HepG2 (cell line): ENCODE measurements at regions not wholly inside any gene's neighbourhood (a gene's known extent, or its start where the extent isn't known, plus 50 kb on each side); places are given as distances from the start of the nearest gene placed in this dataset.

ENCODE experiments used
- ATAC-seq: fragments of 200-7000 bp; cut with Tn5 transposase; 3 replicates; pipeline ENCODE4 v1.9.1; 2020; ENCODE audit warnings: mild to moderate bottlenecking, moderate library complexity
- BruUV-seq: library from RNA; stranded (reverse); fragments of 400-500 nt; replicated peaks from 2 replicates; lab custom pipeline; 2021; lab: Mats Ljungman, UMichigan
- CTCF ChIA-PET: fragments of 300-600 bp; formaldehyde crosslinking; extraction: SDS; loops from one replicate; lab custom pipeline; 2021; ENCODE audit warnings: low total read pairs, inconsistent platforms, low intra/inter-chr PET ratio; lab: Yijun Ruan, JAX
- POLR2A ChIA-PET: fragments of 350-600 bp; sonication (Branson Sonifier 250); formaldehyde crosslinking; loops from one replicate; lab custom pipeline; 2020; ENCODE audit warnings: antibody characterized with exemption, inconsistent platforms; lab: Yijun Ruan, JAX
- DNase-seq: peaks from one replicate; pipeline ENCODE4 v3.0.0-alpha.2; 2015; ENCODE audit warnings: low spot score
- FAIRE-seq: peaks from 3 replicates; lab custom pipeline; 2011; peaks lifted over from hg19 to GRCh38; lab: Jason Lieb, UNC
- H2AFZ ChIP-seq: one replicate; pipeline ENCODE4 v1.6.1; 2011; ENCODE audit warnings: low read length, inconsistent platforms
- H3K27ac ChIP-seq: fragments of 300-600 bp; 3 replicates; pipeline ENCODE4 v1.8.0; 2011; ENCODE audit warnings: mixed run types, mild to moderate bottlenecking, mixed read lengths, low read length, inconsistent platforms; ENCODE audit not compliant: insufficient read depth; ENCODE audit errors: extremely low read length
- H3K27me3 ChIP-seq, 2 experiments: fragments of 200-600 bp in 1 of 2; 2 replicates in 1 of 2; 3 replicates in 1 of 2; pipeline versions ENCODE4 v1.6.0 to v1.8.0; 2011; ENCODE audit warnings: low read length in 2 of 2, mild to moderate bottlenecking in 2 of 2, moderate library complexity in 2 of 2, inconsistent platforms in 1 of 2; ENCODE audit not compliant: insufficient read depth in 2 of 2, control insufficient read depth in 1 of 2
- H3K36me3 ChIP-seq, 2 experiments: fragments of 200-600 bp in 1 of 2; replicated peaks in 1 of 2; 2 replicates in 1 of 2; 3 replicates in 1 of 2; pipeline versions ENCODE4 v1.5.1 to v1.8.0; 2011; ENCODE audit warnings: low read length in 2 of 2, inconsistent platforms in 1 of 2; ENCODE audit not compliant: insufficient read depth in 2 of 2, control insufficient read depth in 1 of 2
- H3K4me1 ChIP-seq: 2 replicates; pipeline ENCODE4 v1.5.1; 2012; ENCODE audit warnings: low read length, inconsistent platforms; ENCODE audit not compliant: insufficient read depth
- H3K4me2 ChIP-seq: 2 replicates; pipeline ENCODE4 v1.6.0; 2011; ENCODE audit warnings: low read depth, low read length, inconsistent platforms
- H3K4me3 ChIP-seq, 3 experiments: fragments of 200-600 bp in 1 of 3; sonication (generic), shearing (Covaris generic) in 1 of 3; replicated peaks in 1 of 3; 2 replicates each; pipeline ENCODE4 v1.5.1; 2011 to 2016; ENCODE audit warnings: low read length in 3 of 3, inconsistent platforms in 2 of 3, low read depth in 2 of 3, mild to moderate bottlenecking in 2 of 3, control low read depth in 1 of 3, mixed read lengths in 1 of 3; ENCODE audit not compliant: insufficient read depth in 1 of 3
- H3K79me2 ChIP-seq: one replicate; pipeline ENCODE4 v1.6.1; 2011; ENCODE audit warnings: low read length, inconsistent platforms; ENCODE audit not compliant: insufficient read depth
- H3K9ac ChIP-seq: 2 replicates; pipeline ENCODE4 v1.6.0; 2011; ENCODE audit warnings: mild to moderate bottlenecking, low read depth, low read length, inconsistent platforms; ENCODE audit not compliant: insufficient read depth
- H3K9me3 ChIP-seq: 2 replicates; pipeline ENCODE4 v1.5.1; 2012; ENCODE audit warnings: mild to moderate bottlenecking, low read length
- H4K20me1 ChIP-seq: 2 replicates; pipeline ENCODE4 v1.6.0; 2011; ENCODE audit warnings: inconsistent platforms, mild to moderate bottlenecking, low read length, moderate library complexity; ENCODE audit not compliant: insufficient read depth
- AGO1 ChIP-seq: fragments of 200-400 bp; formaldehyde crosslinking; IDR thresholded peaks from 2 replicates; pipeline ENCODE4 v1.6.1; 2017; ENCODE audit warnings: mild to moderate bottlenecking, low read depth, low read length, moderate library complexity; ENCODE audit not compliant: poor library complexity, severe bottlenecking
- CBX2 ChIP-seq, 2 experiments: fragments of 200-600 bp in 1 of 2; sonication (generic); formaldehyde crosslinking in 1 of 2; IDR thresholded peaks; 2 replicates each; pipeline versions ENCODE4 v1.7.0 to v1.8.1; 2018 to 2022; ENCODE audit warnings: low read depth in 2 of 2, low read length in 1 of 2, mild to moderate bottlenecking in 1 of 2, missing genetic modification reagents in 1 of 2
- KMT2B ChIP-seq: IDR thresholded peaks from 2 replicates; pipeline ENCODE4 v1.6.1; 2016; ENCODE audit warnings: missing genetic modification reagents, missing compliant biosample characterization
- NCOA2 ChIP-seq: sonication (generic); formaldehyde crosslinking; IDR thresholded peaks from 2 replicates; pipeline ENCODE4 v1.8.0; 2022; ENCODE audit warnings: inconsistent platforms
- NR2F1 ChIP-seq, 2 experiments: fragments of 450-650 bp in 1 of 2; formaldehyde crosslinking in 1 of 2; IDR thresholded peaks; 2 replicates each; pipeline versions ENCODE4 v1.5.0 to v1.6.1; 2016 to 2020; ENCODE audit warnings: mild to moderate bottlenecking in 1 of 2, missing compliant biosample characterization in 1 of 2, missing genetic modification reagents in 1 of 2, moderate library complexity in 1 of 2
- NR2F6 ChIP-seq, 2 experiments: IDR thresholded peaks; 2 replicates each; pipeline ENCODE4 v1.6.1; 2016; ENCODE audit warnings: antibody characterized with exemption in 1 of 2, mild to moderate bottlenecking in 1 of 2
- RBM22 ChIP-seq: fragments of 200-400 bp; formaldehyde crosslinking; optimal IDR thresholded peaks from 2 replicates; pipeline ENCODE3; 2017; ENCODE audit warnings: mild to moderate bottlenecking, low read length, moderate library complexity
- SAFB2 ChIP-seq: sonication (generic); formaldehyde crosslinking; IDR thresholded peaks from 2 replicates; pipeline ENCODE4 v1.5.1; 2020; ENCODE audit warnings: missing genetic modification reagents, low read depth, mild to moderate bottlenecking, borderline replicate concordance
- TARDBP ChIP-seq: sonication (generic); formaldehyde crosslinking; IDR thresholded peaks from 2 replicates; pipeline ENCODE4 v1.8.0; 2022; ENCODE audit warnings: mild to moderate bottlenecking, missing genetic modification reagents
- TCF12 ChIP-seq, 2 experiments: fragments of 450-650 bp in 1 of 2; sonication (generic) in 1 of 2; formaldehyde crosslinking in 1 of 2; IDR thresholded peaks; 2 replicates each; pipeline versions ENCODE4 v1.6.1 to v1.8.0; 2017 to 2022; ENCODE audit warnings: antibody characterized with exemption in 1 of 2, mild to moderate bottlenecking in 1 of 2, missing genetic modification reagents in 1 of 2, moderate library complexity in 1 of 2
- ZNF292 ChIP-seq: sonication (generic); formaldehyde crosslinking; IDR thresholded peaks from 2 replicates; pipeline ENCODE4 v1.8.1; 2022; ENCODE audit warnings: mild to moderate bottlenecking, low read depth, missing genetic modification reagents, borderline replicate concordance
- ZNF552 ChIP-seq: sonication (generic); formaldehyde crosslinking; IDR thresholded peaks from 2 replicates; pipeline ENCODE4 v1.9.0; 2022; ENCODE audit warnings: missing genetic modification reagents, mild to moderate bottlenecking, borderline replicate concordance
- ZNF572 ChIP-seq: sonication (generic); formaldehyde crosslinking; IDR thresholded peaks from 2 replicates; pipeline ENCODE4 v1.5.1; 2020; ENCODE audit warnings: mild to moderate bottlenecking, missing genetic modification reagents
- WGBS: methylation state at CpG from one replicate; pipeline ENCODE4 v1.1.6; 2017; ENCODE audit warnings: low lambda C conversion rate; 5-methylcytosine and 5-hydroxymethylcytosine counted together
- in situ Hi-C: cut with HindIII; loops from 2 replicates; pipeline ENCODE4 v1.10.0; 2017; ENCODE audit warnings: low pct_unique_long_range_greater_than_20kb; ENCODE audit not compliant: extremely low pct_ligation_motif_present
- intact Hi-C: fragments of 100-400 bp; cut with micrococcal nuclease; formaldehyde crosslinking; loops from one replicate; pipeline ENCODE4 v1.10.0; 2022; ENCODE audit not compliant: unreplicated experiment
- TF ChIP-seq, protein P1 (sequence below): sonication (generic); formaldehyde crosslinking; IDR thresholded peaks from 2 replicates; pipeline ENCODE4 v1.4.0; 2020; ENCODE audit warnings: missing genetic modification reagents

DNA sequence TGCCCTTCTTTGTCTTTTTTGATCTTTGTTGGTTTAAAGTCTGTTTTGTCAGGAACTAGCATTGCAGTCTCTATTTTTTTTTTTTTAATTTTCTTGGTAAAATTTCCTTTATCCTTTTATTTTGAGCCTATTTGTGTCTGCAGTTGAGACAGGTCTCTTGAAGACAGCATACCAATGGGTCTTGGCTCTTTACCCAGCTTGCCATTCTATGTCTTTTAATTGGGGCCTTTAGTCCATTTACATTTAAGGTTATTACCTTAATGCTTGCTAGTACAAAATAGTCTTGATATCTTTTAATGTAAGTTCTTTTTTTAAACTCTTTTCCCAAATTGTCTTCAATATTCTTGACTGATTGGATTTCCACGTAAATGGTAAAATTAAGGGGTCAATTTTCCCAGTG lies 398.3 kb upstream of the CHRM2 start:
- Histone ChIP-seq H3K36me3 (no peaks in the 10 kb centered on the region), H2AFZ (no peak overlapping the region), H3K27me3 (no peaks in the 10 kb centered on the region), H3K4me3 (no peak overlapping the region), H3K9ac (no peak overlapping the region), H3K27ac (no peak overlapping the region), H3K4me1 (no peaks in the 10 kb centered on the region), H4K20me1 (no peaks in the 10 kb centered on the region), H3K9me3 (peaks cover 62% of the 10 kb centered on the region), H3K79me2 (no peaks in the 10 kb centered on the region), H3K4me2 (no peak overlapping the region)
- no peak for ATAC-seq
- POLR2A ChIA-PET, result no interaction called here
- 0% methylated on average over 1 of the region's 1 CpG for WGBS
- CTCF ChIA-PET, result no interaction called here
- no peak for FAIRE-seq
- intact Hi-C loops (no loop called here), in situ Hi-C loops (no loop called here)
- no TSS peak for BruUV-seq
- DNase-seq, result no peak
- TF ChIP-seq TCF12 (IDR thresholded peaks at IDR 0.05) (no peak), TCF12 (CRISPR knock-in tag; IDR thresholded peaks at IDR 0.05) (no peak), AGO1 (no peak), TARDBP (CRISPR knock-in tag) (no peak), SAFB2 (CRISPR knock-in tag) (no peak), ZNF292 (CRISPR knock-in tag) (no peak), ZNF572 (no peak), KMT2B (CRISPR knock-in tag) (no peak), NCOA2 (CRISPR knock-in tag) (no peak), NR2F6 (IDR thresholded peaks at IDR 0.05) (no peak), NR2F6 (CRISPR knock-in tag; IDR thresholded peaks at IDR 0.05) (no peak), NR2F1 (CRISPR knock-in tag; IDR thresholded peaks at IDR 0.05) (no peak), RBM22 (no peak), CBX2 (IDR thresholded peaks at IDR 0.05; ENCODE audit: low read depth, low read length) (no peak), CBX2 (CRISPR knock-in tag; IDR thresholded peaks at IDR 0.05; ENCODE audit: low read depth) (no peak), ZNF552 (no peak)
- TF ChIP-seq, protein P1, sequence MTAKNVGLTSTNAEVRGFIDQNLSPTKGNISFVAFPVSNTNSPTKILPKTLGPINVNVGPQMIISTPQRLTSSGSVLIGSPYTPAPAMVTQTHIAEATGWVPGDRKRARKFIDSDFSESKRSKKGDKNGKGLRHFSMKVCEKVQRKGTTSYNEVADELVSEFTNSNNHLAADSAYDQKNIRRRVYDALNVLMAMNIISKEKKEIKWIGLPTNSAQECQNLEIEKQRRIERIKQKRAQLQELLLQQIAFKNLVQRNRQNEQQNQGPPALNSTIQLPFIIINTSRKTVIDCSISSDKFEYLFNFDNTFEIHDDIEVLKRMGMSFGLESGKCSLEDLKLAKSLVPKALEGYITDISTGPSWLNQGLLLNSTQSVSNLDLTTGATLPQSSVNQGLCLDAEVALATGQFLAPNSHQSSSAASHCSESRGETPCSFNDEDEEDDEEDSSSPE (CRISPR knock-in tag), result no peak
